Endodermal cell (in vitro differentiated cells): ENCODE measurements at regions not wholly inside any gene's neighbourhood (a gene's known extent, or its start where the extent isn't known, plus 50 kb on each side); places are given as distances from the start of the nearest gene placed in this dataset.

Source experiments
- DNase-seq: peaks from one replicate; pipeline ENCODE4 v3.0.0-alpha.2; 2017
- H3K27ac ChIP-seq: 2 replicates; pipeline ENCODE4 v1.5.1; 2013; ENCODE audit warnings: mild to moderate bottlenecking, low read depth, low read length, moderate library complexity
- H3K27me3 ChIP-seq: 2 replicates; pipeline ENCODE4 v1.6.1; 2013; ENCODE audit warnings: mild to moderate bottlenecking, low read length, moderate library complexity; ENCODE audit not compliant: insufficient read depth, control insufficient read depth, poor library complexity, severe bottlenecking
- H3K36me3 ChIP-seq: 2 replicates; pipeline ENCODE4 v1.7.0; 2013; ENCODE audit warnings: mild to moderate bottlenecking, low read length, moderate library complexity; ENCODE audit not compliant: control insufficient read depth, insufficient read depth
- H3K4me1 ChIP-seq: one replicate; pipeline ENCODE4 v1.7.0; 2013; ENCODE audit warnings: low read length; ENCODE audit not compliant: control insufficient read depth, insufficient read depth
- H3K4me3 ChIP-seq: 2 replicates; pipeline ENCODE4 v1.5.1; 2013; ENCODE audit warnings: mild to moderate bottlenecking, low read length, moderate library complexity
- H3K9ac ChIP-seq: 2 replicates; pipeline ENCODE4 v1.6.1; 2013; ENCODE audit warnings: mild to moderate bottlenecking, low read length, moderate library complexity; ENCODE audit not compliant: poor library complexity, severe bottlenecking; ENCODE audit errors: extremely low read depth
- H3K9me3 ChIP-seq: 2 replicates; pipeline ENCODE4 v1.6.1; 2013; ENCODE audit warnings: mild to moderate bottlenecking, low read length, moderate library complexity; ENCODE audit not compliant: control insufficient read depth
- H3K27ac Mint-ChIP-seq: 2 replicates; pipeline ENCODE4 v1.8.0; 2020; ENCODE audit warnings: mixed read lengths
- H3K27me3 Mint-ChIP-seq: 2 replicates; pipeline ENCODE4 v1.8.0; 2021; ENCODE audit warnings: mild to moderate bottlenecking, mixed read lengths; ENCODE audit not compliant: insufficient read depth
- H3K36me3 Mint-ChIP-seq: 2 replicates; pipeline ENCODE4 v1.8.0; 2020; ENCODE audit warnings: low read depth, mixed read lengths
- H3K4me1 Mint-ChIP-seq: 2 replicates; pipeline ENCODE4 v1.8.0; 2020; ENCODE audit warnings: mixed read lengths
- H3K4me3 Mint-ChIP-seq: 2 replicates; pipeline ENCODE4 v1.8.0; 2020; ENCODE audit warnings: mild to moderate bottlenecking, moderate library complexity, mixed read lengths
- H3K9me3 Mint-ChIP-seq: 2 replicates; pipeline ENCODE4 v1.8.0; 2020; ENCODE audit warnings: mild to moderate bottlenecking, mixed read lengths
- CTCF ChIP-seq: fragments of 200-600 bp; sonication (generic); conservative IDR thresholded peaks from 2 replicates; pipeline ENCODE4 v1.5.0; 2021; ENCODE audit warnings: antibody characterized with exemption, mild to moderate bottlenecking
- WGBS, 2 experiments: methylation state at CpG; one replicate each; pipeline versions ENCODE4 v1.1.5 to v1.1.7; 2013; ENCODE audit warnings: missing lambda C conversion rate in 2 of 2, mixed read lengths in 1 of 2; ENCODE audit not compliant: insufficient coverage in 1 of 2, insufficient read length in 1 of 2; 5-methylcytosine and 5-hydroxymethylcytosine counted together

GRCh38 chr2:240366901-240367300 lies 68.6 kb upstream of the GPC1 start:
- Histone ChIP-seq H3K4me1 (no peaks in the 10 kb centered on the region), H3K4me3 (no peak overlapping the region), H3K36me3 (no peaks in the 10 kb centered on the region), H3K27me3 (no peaks in the 10 kb centered on the region), H3K9me3 (no peaks in the 10 kb centered on the region), H3K27ac (no peak overlapping the region), H3K9ac (no peak overlapping the region)
- Mint-ChIP-seq H3K27ac (no peak overlapping the region), H3K9me3 (peaks cover 3% of the 10 kb centered on the region), H3K27me3 (peaks cover 1% of the 10 kb centered on the region), H3K4me1 (no peaks in the 10 kb centered on the region), H3K4me3 (no peak overlapping the region), H3K36me3 (no peaks in the 10 kb centered on the region)
- no peak for DNase-seq
- 86 to 97% methylated on average over 13 to 19 of the region's 19 CpGs for WGBS, 2 experiments
- TF ChIP-seq CTCF, result no peak

GRCh38 chr2:240367721-240368120 lies 67.7 kb upstream of the GPC1 start:
- TF ChIP-seq CTCF, result no peak
- H3K4me1 Mint-ChIP-seq, result no peaks in the 10 kb centered on the region
- no peak overlapping the region for H3K4me3 Mint-ChIP-seq
- H3K36me3 Mint-ChIP-seq, result no peaks in the 10 kb centered on the region
- H3K27ac ChIP-seq, result no peak overlapping the region
- H3K9me3 Mint-ChIP-seq, result no peaks in the 10 kb centered on the region
- H3K4me3 ChIP-seq, result no peak overlapping the region
- WGBS, 2 experiments, result 93 to 100% methylated on average over 5 to 15 of the region's 15 CpGs
- no peaks in the 10 kb centered on the region for H3K4me1 ChIP-seq
- no peak overlapping the region for H3K9ac ChIP-seq
- no peaks in the 10 kb centered on the region for H3K27me3 ChIP-seq
- DNase-seq, result no peak
- no peaks in the 10 kb centered on the region for H3K9me3 ChIP-seq
- H3K27me3 Mint-ChIP-seq, result peaks cover 1% of the 10 kb centered on the region
- H3K27ac Mint-ChIP-seq, result no peak overlapping the region
- H3K36me3 ChIP-seq, result no peaks in the 10 kb centered on the region

- no peaks in the 10 kb centered on the region for H3K9me3 ChIP-seq
- 82 to 91% methylated on average over 11 to 15 of the region's 15 CpGs for WGBS, 2 experiments
- Mint-ChIP-seq H3K27me3 (peaks cover 1% of the 10 kb centered on the region), H3K27ac (no peak overlapping the region), H3K4me3 (no peak overlapping the region), H3K9me3 (no peaks in the 10 kb centered on the region), H3K36me3 (no peaks in the 10 kb centered on the region), H3K4me1 (no peaks in the 10 kb centered on the region)
- H3K9ac ChIP-seq, result no peak overlapping the region
- no peaks in the 10 kb centered on the region for H3K36me3 ChIP-seq
- DNase-seq, result no peak
- H3K27me3 ChIP-seq, result no peaks in the 10 kb centered on the region
- no peak overlapping the region for H3K27ac ChIP-seq
- H3K4me1 ChIP-seq, result no peaks in the 10 kb centered on the region
- TF ChIP-seq CTCF, result no peak
- no peak overlapping the region for H3K4me3 ChIP-seq
These were observed 66.6 kb upstream of the GPC1 start for GRCh38 chr2:240368781-240369331.
